K562 (cell line): ENCODE measurements at regions not wholly inside any gene's neighbourhood (a gene's known extent, or its start where the extent isn't known, plus 50 kb on each side); places are given as distances from the start of the nearest gene placed in this dataset.

Source experiments
- CBX2 ChIP-seq: fragments of 200-600 bp; sonication (generic); IDR thresholded peaks from one replicate; pipeline ENCODE4 v1.6.1; 2012; ENCODE audit warnings: mild to moderate bottlenecking, low read length, inconsistent platforms; ENCODE audit not compliant: insufficient read depth, poor library complexity, severe bottlenecking
- TF ChIP-seq, protein P1 (sequence below), 2 experiments: fragments of 450-650 bp; IDR thresholded peaks; 2 replicates each; pipeline ENCODE4 v1.6.1; 2016; ENCODE audit warnings: mild to moderate bottlenecking in 2 of 2, borderline replicate concordance in 1 of 2, low read depth in 1 of 2, moderate library complexity in 1 of 2

DNA sequence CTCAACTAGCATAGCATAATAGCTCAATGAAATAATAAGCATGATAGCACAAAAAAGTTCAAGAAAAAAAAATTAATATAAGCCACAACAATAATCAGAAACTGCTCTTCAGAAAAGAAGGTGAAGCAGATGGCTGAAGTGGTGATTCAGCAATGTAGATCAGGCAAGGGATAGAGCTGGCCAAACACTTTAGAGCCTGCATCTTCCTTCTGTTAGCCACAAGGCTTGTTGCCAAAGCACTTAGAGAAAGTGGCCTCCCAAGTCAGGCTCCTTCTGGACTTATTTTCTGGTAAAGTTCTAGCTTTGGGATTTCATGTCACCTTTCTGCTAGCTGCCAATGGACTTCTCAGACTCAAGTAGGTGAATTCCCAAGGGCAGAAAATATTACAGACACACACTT, 60.3 kb upstream of the C1orf87 start (continued):
- TF ChIP-seq, protein P1, sequence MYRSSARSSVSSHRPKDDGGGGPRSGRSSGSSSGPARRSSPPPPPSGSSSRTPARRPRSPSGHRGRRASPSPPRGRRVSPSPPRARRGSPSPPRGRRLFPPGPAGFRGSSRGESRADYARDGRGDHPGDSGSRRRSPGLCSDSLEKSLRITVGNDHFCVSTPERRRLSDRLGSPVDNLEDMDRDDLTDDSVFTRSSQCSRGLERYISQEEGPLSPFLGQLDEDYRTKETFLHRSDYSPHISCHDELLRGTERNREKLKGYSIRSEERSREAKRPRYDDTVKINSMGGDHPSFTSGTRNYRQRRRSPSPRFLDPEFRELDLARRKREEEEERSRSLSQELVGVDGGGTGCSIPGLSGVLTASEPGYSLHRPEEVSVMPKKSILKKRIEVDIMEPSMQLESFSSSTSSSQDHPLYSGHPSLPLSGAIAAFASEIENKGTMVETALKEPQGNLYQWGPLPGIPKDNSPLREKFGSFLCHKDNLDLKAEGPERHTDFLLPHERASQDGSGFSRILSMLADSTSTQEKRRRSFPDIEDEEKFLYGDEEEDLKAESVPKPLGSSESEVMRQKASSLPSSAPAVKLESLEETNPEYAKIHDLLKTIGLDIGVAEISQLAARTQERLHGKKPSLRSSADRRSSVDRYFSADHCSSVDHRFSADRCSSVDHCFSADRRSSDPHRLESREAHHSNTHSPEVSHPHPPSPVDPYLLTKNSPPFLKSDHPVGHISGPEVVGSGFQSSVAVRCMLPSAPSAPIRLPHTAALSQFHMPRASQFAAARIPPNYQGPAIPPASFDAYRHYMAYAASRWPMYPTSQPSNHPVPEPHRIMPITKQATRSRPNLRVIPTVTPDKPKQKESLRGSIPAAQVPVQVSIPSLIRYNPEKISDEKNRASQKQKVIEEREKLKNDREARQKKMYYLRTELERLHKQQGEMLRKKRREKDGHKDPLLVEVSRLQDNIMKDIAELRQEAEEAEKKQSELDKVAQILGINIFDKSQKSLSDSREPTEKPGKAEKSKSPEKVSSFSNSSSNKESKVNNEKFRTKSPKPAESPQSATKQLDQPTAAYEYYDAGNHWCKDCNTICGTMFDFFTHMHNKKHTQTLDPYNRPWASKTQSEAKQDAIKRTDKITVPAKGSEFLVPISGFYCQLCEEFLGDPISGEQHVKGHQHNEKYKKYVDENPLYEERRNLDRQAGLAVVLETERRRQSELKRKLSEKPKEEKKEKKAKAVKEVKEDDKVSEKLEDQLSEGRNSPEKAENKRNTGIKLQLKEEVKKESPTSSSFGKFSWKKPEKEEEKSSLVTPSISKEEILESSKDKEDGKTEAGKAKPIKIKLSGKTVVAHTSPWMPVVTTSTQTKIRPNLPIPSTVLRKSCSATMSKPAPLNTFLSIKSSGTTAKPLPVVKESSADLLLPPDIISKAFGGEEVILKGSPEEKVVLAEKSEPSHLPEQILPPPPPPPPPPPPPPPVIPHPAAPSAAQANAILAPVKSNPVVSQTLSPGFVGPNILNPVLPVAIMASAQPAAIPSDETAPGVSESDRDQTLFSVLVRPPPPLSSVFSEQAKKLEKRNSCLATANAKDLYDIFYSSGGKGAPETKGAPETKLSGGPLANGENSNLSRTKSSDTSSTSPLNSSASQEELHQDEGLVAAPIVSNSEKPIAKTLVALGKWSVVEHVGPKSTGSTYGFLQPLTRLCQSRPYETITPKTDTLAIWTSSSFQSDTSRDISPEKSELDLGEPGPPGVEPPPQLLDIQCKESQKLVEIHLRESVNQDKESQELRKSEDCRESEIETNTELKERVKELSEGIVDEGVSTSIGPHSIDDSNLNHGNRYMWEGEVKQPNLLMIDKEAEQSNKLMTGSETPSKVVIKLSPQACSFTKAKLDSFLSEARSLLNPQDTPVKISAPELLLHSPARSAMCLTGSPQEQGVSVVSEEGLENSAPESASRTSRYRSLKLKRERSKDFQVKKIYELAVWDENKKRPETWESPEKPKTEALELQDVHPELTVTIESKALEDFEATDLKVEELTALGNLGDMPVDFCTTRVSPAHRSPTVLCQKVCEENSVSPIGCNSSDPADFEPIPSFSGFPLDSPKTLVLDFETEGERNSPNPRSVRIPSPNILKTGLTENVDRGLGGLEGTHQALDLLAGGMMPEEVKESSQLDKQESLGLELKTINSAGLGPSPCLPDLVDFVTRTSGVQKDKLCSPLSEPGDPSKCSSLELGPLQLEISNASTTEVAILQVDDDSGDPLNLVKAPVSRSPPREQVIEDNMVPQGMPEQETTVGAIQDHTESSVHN (IDR thresholded peaks at IDR 0.05; ENCODE audit: borderline replicate concordance in 1 of 2, low read depth in 1 of 2) = no peak
- no peak for TF ChIP-seq CBX2
